OCI-LY1 (cell line): ENCODE measurements at regions not wholly inside any gene's neighbourhood (a gene's known extent, or its start where the extent isn't known, plus 50 kb on each side); places are given as distances from the start of the nearest gene placed in this dataset.

Experiments used
- H2AFZ ChIP-seq: fragments of 200-600 bp; sonication (generic), shearing (Covaris generic); 2 replicates; pipeline ENCODE4 v1.6.0; 2014; ENCODE audit warnings: antibody characterized with exemption, mild to moderate bottlenecking, low read length
- H3F3A ChIP-seq: fragments of 200-600 bp; sonication (generic), shearing (Covaris generic); 2 replicates; pipeline ENCODE4 v1.6.0; 2014; ENCODE audit warnings: mild to moderate bottlenecking, antibody characterized with exemption, low read length, moderate library complexity; ENCODE audit not compliant: insufficient read depth
- H3K27ac ChIP-seq: fragments of 200-600 bp; sonication (generic); 2 replicates; pipeline ENCODE4 v1.5.1; 2014; ENCODE audit warnings: low read length, mixed run types, mild to moderate bottlenecking, low read depth; ENCODE audit not compliant: poor library complexity, severe bottlenecking
- H3K27me3 ChIP-seq: fragments of 200-600 bp; sonication (generic); 2 replicates; pipeline ENCODE4 v1.6.0; 2014; ENCODE audit warnings: antibody characterized with exemption, mild to moderate bottlenecking, low read length, moderate library complexity; ENCODE audit not compliant: insufficient read depth
- H3K36me3 ChIP-seq: fragments of 200-600 bp; sonication (generic); 2 replicates; pipeline ENCODE4 v1.6.1; 2014; ENCODE audit warnings: mild to moderate bottlenecking, antibody characterized with exemption, low read length, moderate library complexity, mixed read lengths; ENCODE audit not compliant: insufficient read depth
- H3K4me1 ChIP-seq: fragments of 200-600 bp; sonication (generic); 2 replicates; pipeline ENCODE4 v1.5.1; 2014; ENCODE audit warnings: mild to moderate bottlenecking, low read length, moderate library complexity; ENCODE audit not compliant: insufficient read depth, severe bottlenecking
- H3K4me2 ChIP-seq: fragments of 200-600 bp; sonication (generic), shearing (Covaris generic); 2 replicates; pipeline ENCODE4 v1.6.1; 2014; ENCODE audit warnings: low read length
- H3K4me3 ChIP-seq: fragments of 200-600 bp; sonication (generic); 2 replicates; pipeline ENCODE4 v1.5.1; 2014; ENCODE audit warnings: low read length, low read depth, mild to moderate bottlenecking, mixed read lengths; ENCODE audit not compliant: poor library complexity, severe bottlenecking
- H3K79me2 ChIP-seq: fragments of 200-600 bp; shearing (Covaris generic); 2 replicates; pipeline ENCODE4 v1.6.1; 2016; ENCODE audit warnings: mixed run types, low read length, mixed read lengths; ENCODE audit not compliant: insufficient read depth
- H3K9ac ChIP-seq: fragments of 200-600 bp; sonication (generic), shearing (Covaris generic); 2 replicates; pipeline ENCODE4 v1.6.1; 2014; ENCODE audit warnings: mild to moderate bottlenecking, low read length, mixed read lengths
- H3K9me2 ChIP-seq: fragments of 200-600 bp; sonication (generic), shearing (Covaris generic); 2 replicates; pipeline ENCODE4 v1.6.1; 2014; ENCODE audit warnings: low read depth, mild to moderate bottlenecking, low read length, mixed read lengths
- H3K9me3 ChIP-seq: fragments of 200-600 bp; shearing (Covaris generic); 2 replicates; pipeline ENCODE4 v1.6.1; 2014; ENCODE audit warnings: low read length, mixed read lengths
- H4K20me1 ChIP-seq: fragments of 200-600 bp; sonication (generic), shearing (Covaris generic); 2 replicates; pipeline ENCODE4 v1.6.0; 2016; ENCODE audit warnings: mild to moderate bottlenecking, low read length; ENCODE audit not compliant: insufficient read depth
- CTCF ChIP-seq: fragments of 200-600 bp; sonication (generic), shearing (Covaris generic); IDR thresholded peaks from 2 replicates; pipeline ENCODE4 v1.5.1; 2017; ENCODE audit warnings: mild to moderate bottlenecking, antibody characterized with exemption, low read length, moderate library complexity, mixed read lengths
- EZH2 ChIP-seq: fragments of 200-600 bp; sonication (generic), shearing (Covaris generic); IDR thresholded peaks from 2 replicates; pipeline ENCODE4 v1.8.0; 2017; ENCODE audit warnings: borderline replicate concordance, mixed run types, mild to moderate bottlenecking, antibody characterized with exemption, low read length, moderate library complexity, mixed read lengths

- Histone ChIP-seq H3K4me3 (no peak overlapping the region), H3K36me3 (no peaks in the 10 kb centered on the region), H3K9me2 (no peaks in the 10 kb centered on the region), H3F3A (no peaks in the 10 kb centered on the region), H4K20me1 (no peaks in the 10 kb centered on the region), H3K27me3 (no peaks in the 10 kb centered on the region), H3K9ac (no peak overlapping the region), H3K27ac (no peak overlapping the region), H2AFZ (no peak overlapping the region), H3K79me2 (no peaks in the 10 kb centered on the region), H3K9me3 (no peaks in the 10 kb centered on the region), H3K4me1 (no peaks in the 10 kb centered on the region), H3K4me2 (no peak overlapping the region)
- TF ChIP-seq CTCF: no peak
- TF ChIP-seq EZH2: no peak
These were observed 172.8 kb upstream of the PTGFR start for GRCh38 chr1:78318011-78318410.

DNA sequence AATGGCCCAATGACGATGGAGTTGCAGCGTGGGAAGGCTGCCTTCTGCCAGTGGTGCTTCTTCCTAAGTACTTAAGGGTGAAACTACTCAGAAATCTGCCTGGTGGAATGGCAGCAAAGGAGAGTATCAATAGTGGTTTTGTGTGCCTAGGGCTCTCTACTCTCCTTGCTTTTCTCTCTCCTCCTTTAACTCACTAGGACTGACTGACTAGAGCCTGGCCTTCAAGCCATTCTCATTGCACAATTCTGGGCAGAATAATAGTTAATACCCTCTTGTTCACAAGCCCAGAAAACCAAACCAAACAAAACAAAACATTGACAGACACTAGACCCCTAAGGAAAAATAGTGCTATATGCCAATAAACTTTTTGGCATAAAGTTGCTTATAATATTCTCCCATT is 171.2 kb upstream of the PTGFR start:
- H3K27me3 ChIP-seq: no peaks in the 10 kb centered on the region
- no peak overlapping the region for H3K27ac ChIP-seq
- H3F3A ChIP-seq: no peaks in the 10 kb centered on the region
- no peak overlapping the region for H2AFZ ChIP-seq
- no peaks in the 10 kb centered on the region for H4K20me1 ChIP-seq
- TF ChIP-seq CTCF (no peak), EZH2 (no peak)
- H3K79me2 ChIP-seq: no peaks in the 10 kb centered on the region
- H3K36me3 ChIP-seq: no peaks in the 10 kb centered on the region
- no peak overlapping the region for H3K4me2 ChIP-seq
- H3K9ac ChIP-seq: no peak overlapping the region
- H3K9me2 ChIP-seq: no peaks in the 10 kb centered on the region
- no peak overlapping the region for H3K4me3 ChIP-seq
- H3K4me1 ChIP-seq: no peaks in the 10 kb centered on the region
- no peaks in the 10 kb centered on the region for H3K9me3 ChIP-seq

- Histone ChIP-seq H4K20me1 (no peaks in the 10 kb centered on the region), H3K9ac (no peak overlapping the region), H3K4me3 (no peak overlapping the region), H3K9me2 (no peaks in the 10 kb centered on the region), H3K36me3 (no peaks in the 10 kb centered on the region), H3K4me1 (no peaks in the 10 kb centered on the region), H3K27me3 (no peaks in the 10 kb centered on the region), H3K27ac (no peak overlapping the region), H2AFZ (no peak overlapping the region), H3K4me2 (no peak overlapping the region), H3K9me3 (no peaks in the 10 kb centered on the region), H3K79me2 (no peaks in the 10 kb centered on the region), H3F3A (no peaks in the 10 kb centered on the region)
- no peak for TF ChIP-seq EZH2
These were observed 167.7 kb upstream of the PTGFR start for GRCh38 chr1:78322928-78323680.

DNA sequence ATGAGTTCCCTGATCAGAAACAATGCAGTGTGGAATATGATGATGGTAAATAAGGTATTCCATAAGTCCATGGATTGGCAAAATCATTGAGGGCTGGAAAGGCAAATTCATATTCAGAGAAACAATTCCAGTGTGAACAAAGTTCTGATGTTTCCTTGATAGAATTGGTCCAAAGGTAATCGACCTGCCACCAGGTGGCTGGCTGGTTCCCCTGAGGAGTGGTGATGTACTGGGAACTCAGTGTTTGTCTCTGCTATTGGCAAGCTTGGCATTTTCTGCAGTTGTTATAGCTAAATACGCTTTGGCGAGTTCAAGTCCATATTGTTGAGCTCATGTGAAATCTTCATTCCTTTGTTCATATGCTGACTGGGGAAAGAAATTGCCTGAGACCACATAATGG is 165.5 kb upstream of the PTGFR start:
- no peak overlapping the region for H3K27ac ChIP-seq

More for the DNA sequence above, 165.5 kb upstream of the PTGFR start:
- TF ChIP-seq CTCF: no peak
- no peaks in the 10 kb centered on the region for H3K9me2 ChIP-seq
- H2AFZ ChIP-seq: no peak overlapping the region
- H3K9ac ChIP-seq: no peak overlapping the region
- no peaks in the 10 kb centered on the region for H3K4me1 ChIP-seq
- H3F3A ChIP-seq: no peaks in the 10 kb centered on the region
- H3K27me3 ChIP-seq: no peaks in the 10 kb centered on the region
- no peaks in the 10 kb centered on the region for H3K36me3 ChIP-seq
- H3K4me2 ChIP-seq: no peak overlapping the region
- H3K4me3 ChIP-seq: no peak overlapping the region
- H3K79me2 ChIP-seq: no peaks in the 10 kb centered on the region
- no peaks in the 10 kb centered on the region for H3K9me3 ChIP-seq
- H4K20me1 ChIP-seq: no peaks in the 10 kb centered on the region
